ENCODE measurements at regions not wholly inside any gene's neighbourhood (a gene's known extent, or its start where the extent isn't known, plus 50 kb on each side); places are given as distances from the start of the nearest gene placed in this dataset.

DNA sequence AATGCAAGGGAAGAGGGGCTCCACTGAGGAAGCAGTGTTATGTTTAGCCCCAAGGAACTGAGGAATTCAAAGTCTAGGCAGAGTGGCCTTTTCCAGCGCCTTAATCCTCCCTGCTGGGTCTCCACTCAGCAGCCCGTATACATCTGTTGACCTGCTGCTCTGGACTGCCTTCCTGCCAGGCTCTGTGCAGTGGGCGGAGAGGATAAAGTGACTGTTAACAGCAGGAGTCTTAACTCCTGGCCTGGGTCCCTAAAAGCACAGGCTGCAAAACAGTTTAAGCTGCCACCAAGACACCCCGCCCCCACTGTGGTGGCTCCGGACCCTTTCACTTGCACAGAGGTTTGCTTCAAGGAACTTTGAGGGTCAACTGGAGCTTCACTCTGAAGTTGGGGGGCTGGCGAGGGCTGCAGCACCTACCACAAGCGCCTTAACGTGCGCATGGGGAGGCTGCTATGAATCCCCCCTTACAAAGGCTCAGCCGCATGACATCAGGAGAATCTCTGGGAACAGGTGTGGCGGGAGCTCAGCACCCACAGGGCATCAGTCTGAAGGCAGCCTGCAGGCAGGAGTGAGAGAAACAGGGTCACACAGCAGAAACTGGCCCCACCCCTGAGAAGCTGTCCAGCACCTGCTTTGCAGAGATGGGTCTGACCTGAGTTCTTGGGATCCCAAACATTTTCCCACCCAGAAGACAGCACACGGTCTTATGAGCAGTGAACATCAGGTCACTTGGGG, 358.2 kb upstream of the GATB start:
- no peak for DNase-seq (ENCODE audit: extremely low spot score, unreplicated experiment)
- H3K36me3 Mint-ChIP-seq, result no peaks in the 10 kb centered on the region
- no peak overlapping the region for H3K27ac Mint-ChIP-seq
- H3K9me3 Mint-ChIP-seq, result no peaks in the 10 kb centered on the region
- H3K4me1 Mint-ChIP-seq (ENCODE audit: unreplicated experiment), result no peaks in the 10 kb centered on the region
- TF ChIP-seq, protein P1, sequence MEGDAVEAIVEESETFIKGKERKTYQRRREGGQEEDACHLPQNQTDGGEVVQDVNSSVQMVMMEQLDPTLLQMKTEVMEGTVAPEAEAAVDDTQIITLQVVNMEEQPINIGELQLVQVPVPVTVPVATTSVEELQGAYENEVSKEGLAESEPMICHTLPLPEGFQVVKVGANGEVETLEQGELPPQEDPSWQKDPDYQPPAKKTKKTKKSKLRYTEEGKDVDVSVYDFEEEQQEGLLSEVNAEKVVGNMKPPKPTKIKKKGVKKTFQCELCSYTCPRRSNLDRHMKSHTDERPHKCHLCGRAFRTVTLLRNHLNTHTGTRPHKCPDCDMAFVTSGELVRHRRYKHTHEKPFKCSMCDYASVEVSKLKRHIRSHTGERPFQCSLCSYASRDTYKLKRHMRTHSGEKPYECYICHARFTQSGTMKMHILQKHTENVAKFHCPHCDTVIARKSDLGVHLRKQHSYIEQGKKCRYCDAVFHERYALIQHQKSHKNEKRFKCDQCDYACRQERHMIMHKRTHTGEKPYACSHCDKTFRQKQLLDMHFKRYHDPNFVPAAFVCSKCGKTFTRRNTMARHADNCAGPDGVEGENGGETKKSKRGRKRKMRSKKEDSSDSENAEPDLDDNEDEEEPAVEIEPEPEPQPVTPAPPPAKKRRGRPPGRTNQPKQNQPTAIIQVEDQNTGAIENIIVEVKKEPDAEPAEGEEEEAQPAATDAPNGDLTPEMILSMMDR (conservative IDR thresholded peaks at IDR 0.05), result no peak
- H3K4me3 Mint-ChIP-seq, result no peak overlapping the region
- peaks cover 4% of the 10 kb centered on the region for H3K27me3 Mint-ChIP-seq

DNA sequence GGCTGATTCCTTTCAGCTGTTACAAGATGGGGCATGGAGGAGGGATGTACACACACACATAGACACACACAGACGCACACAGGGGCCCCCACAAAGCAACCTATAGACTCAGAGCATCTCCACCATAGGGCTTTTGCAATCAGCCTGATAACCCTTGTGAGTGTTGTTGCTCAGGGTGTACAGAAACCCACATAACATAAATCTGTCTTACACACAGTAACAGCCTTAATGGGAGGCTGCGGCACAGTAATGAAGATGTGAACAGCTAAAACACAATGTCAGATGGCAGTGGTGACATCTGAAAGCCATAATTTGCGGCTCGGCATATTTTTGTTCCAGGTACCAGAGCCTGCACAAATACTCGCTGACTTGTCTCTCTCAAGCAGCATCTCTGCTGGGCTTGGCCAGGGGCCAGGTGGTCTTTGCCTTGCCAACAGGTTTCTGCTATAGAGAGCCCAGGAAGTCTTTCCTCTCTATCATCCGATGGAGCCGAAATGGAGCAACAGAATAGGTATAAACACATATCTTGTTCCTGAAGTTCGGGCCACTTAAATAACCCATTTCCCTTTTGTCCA, 357.2 kb upstream of the GATB start:
- DNase-seq (ENCODE audit: extremely low spot score, unreplicated experiment), result no peak
- peaks cover 2% of the 10 kb centered on the region for H3K4me1 Mint-ChIP-seq (ENCODE audit: unreplicated experiment)
- no peaks in the 10 kb centered on the region for H3K36me3 Mint-ChIP-seq
- H3K9me3 Mint-ChIP-seq, result no peaks in the 10 kb centered on the region
- H3K27me3 Mint-ChIP-seq, result peaks cover 4% of the 10 kb centered on the region
- no peak overlapping the region for H3K27ac Mint-ChIP-seq
- no peak overlapping the region for H3K4me3 Mint-ChIP-seq
- TF ChIP-seq, protein P1 (conservative IDR thresholded peaks at IDR 0.05), result no peak

DNA sequence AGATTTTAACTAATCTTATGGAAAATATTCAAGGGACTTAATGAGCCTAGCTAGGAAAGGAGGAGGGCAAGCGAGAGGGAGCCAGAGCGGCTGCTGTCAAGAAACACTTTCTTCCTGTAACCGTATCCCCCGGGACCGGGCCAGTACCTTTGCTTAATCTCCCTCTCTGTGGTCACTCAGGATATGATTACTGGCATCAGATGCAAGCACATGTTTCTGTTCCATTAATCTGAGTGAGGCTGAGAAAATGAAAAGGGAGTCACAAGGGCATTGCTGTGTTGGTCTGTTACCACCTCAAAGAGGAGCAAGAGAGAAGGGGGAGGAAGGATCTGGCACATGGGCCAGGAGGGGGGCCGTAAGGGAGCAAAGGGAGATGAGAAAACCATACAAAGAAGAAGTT, 356.7 kb upstream of the GATB start:
- H3K4me3 Mint-ChIP-seq, result no peak overlapping the region
- peaks cover 7% of the 10 kb centered on the region for H3K4me1 Mint-ChIP-seq (ENCODE audit: unreplicated experiment)
- peaks cover 4% of the 10 kb centered on the region for H3K27me3 Mint-ChIP-seq
- no peaks in the 10 kb centered on the region for H3K9me3 Mint-ChIP-seq
- no peaks in the 10 kb centered on the region for H3K36me3 Mint-ChIP-seq
- TF ChIP-seq, protein P1 (conservative IDR thresholded peaks at IDR 0.05), result no peak
- no peak overlapping the region for H3K27ac Mint-ChIP-seq
- DNase-seq (ENCODE audit: extremely low spot score, unreplicated experiment), result no peak

DNA sequence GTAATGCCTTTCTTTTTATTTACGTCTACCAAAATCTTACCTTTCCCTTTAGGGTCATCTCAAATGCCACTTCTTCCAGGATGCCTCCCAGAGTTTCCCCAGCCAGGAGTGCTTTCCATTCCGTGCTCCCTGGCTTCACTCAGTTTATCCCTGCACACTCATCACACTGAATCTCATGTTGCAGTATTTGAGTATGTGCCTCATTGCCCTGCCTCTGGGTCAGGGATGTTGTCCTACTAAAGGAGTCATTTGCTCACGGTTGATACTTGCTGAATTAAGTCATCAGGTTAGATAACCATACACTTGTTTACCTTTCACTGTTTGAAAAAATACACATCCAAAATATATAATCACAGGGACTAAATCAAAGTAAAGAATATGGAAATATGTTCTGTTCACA, 356.2 kb upstream of the GATB start:
- Mint-ChIP-seq H3K9me3 (no peaks in the 10 kb centered on the region), H3K36me3 (no peaks in the 10 kb centered on the region)

DNA sequence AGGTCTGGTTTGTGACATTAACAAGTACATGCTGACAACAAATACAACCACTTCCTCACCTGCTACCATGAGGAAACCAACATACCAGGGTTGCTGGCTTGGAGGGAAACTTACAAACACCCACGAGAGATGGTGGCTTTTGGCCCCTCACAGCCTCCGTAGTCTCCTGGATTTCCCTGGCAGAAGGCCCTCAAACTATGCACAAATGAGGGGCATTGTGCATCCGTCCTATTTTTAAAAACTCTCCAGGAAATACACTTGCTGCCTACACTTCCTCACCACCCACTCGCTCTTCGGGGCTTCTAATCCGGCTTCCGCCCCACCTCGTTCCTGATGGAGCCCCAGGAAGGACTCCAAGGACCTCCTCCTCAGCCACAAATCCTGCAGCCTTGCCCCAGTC, 355.0 kb upstream of the GATB start:
- Mint-ChIP-seq H3K27ac (no peak overlapping the region), H3K36me3 (no peaks in the 10 kb centered on the region), H3K4me1 (ENCODE audit: unreplicated experiment) (peaks cover 7% of the 10 kb centered on the region), H3K9me3 (no peaks in the 10 kb centered on the region), H3K4me3 (no peak overlapping the region), H3K27me3 (peaks cover 4% of the 10 kb centered on the region)
- no peak for DNase-seq (ENCODE audit: extremely low spot score, unreplicated experiment)
- TF ChIP-seq, protein P1 (conservative IDR thresholded peaks at IDR 0.05), result no peak

More for the DNA sequence above, 356.2 kb upstream of the GATB start:
- Mint-ChIP-seq H3K27me3 (peaks cover 4% of the 10 kb centered on the region), H3K27ac (no peak overlapping the region), H3K4me3 (no peak overlapping the region), H3K4me1 (ENCODE audit: unreplicated experiment) (peaks cover 7% of the 10 kb centered on the region)
- no peak for DNase-seq (ENCODE audit: extremely low spot score, unreplicated experiment)
- TF ChIP-seq, protein P1 (conservative IDR thresholded peaks at IDR 0.05), result no peak
